ENCODE measurements at regions not wholly inside any gene's neighbourhood (a gene's known extent, or its start where the extent isn't known, plus 50 kb on each side); places are given as distances from the start of the nearest gene placed in this dataset.

- no peak for TF ChIP-seq TSHZ2 (CRISPR knock-in tag; IDR thresholded peaks at IDR 0.05)
- TF ChIP-seq CSRNP3 (CRISPR knock-in tag; IDR thresholded peaks at IDR 0.05) = no peak
- no peak for TF ChIP-seq TOX (CRISPR knock-in tag; IDR thresholded peaks at IDR 0.05; ENCODE audit: borderline replicate concordance)
- no peak for TF ChIP-seq TCF4 (CRISPR knock-in tag; IDR thresholded peaks at IDR 0.05; ENCODE audit: borderline replicate concordance)
- TF ChIP-seq BACH2 (CRISPR knock-in tag; IDR thresholded peaks at IDR 0.05; ENCODE audit: borderline replicate concordance) = no peak
Observed at GRCh38 chr2:64376926-64377325, 77.0 kb upstream of the LGALSL start (continued).

GRCh38 chr2:64379186-64379585, 74.8 kb upstream of the LGALSL start:
- no peak for TF ChIP-seq SNAI2 (CRISPR knock-in tag; IDR thresholded peaks at IDR 0.05)
- TF ChIP-seq ARNTL (CRISPR knock-in tag; IDR thresholded peaks at IDR 0.05; ENCODE audit: borderline replicate concordance, low read depth) = no peak
- no peak for TF ChIP-seq PPARA (CRISPR knock-in tag; IDR thresholded peaks at IDR 0.05; ENCODE audit: borderline replicate concordance)
- TF ChIP-seq ZNF565 (CRISPR knock-in tag; conservative IDR thresholded peaks at IDR 0.05; ENCODE audit: low read depth) = no peak
- TF ChIP-seq ISL1 (CRISPR knock-in tag; IDR thresholded peaks at IDR 0.05) = no peak
- no peak for TF ChIP-seq CREB5 (CRISPR knock-in tag; IDR thresholded peaks at IDR 0.05; ENCODE audit: low read depth)
- no peak for TF ChIP-seq TOX (CRISPR knock-in tag; IDR thresholded peaks at IDR 0.05; ENCODE audit: borderline replicate concordance)
- TF ChIP-seq GLIS3 (CRISPR knock-in tag; IDR thresholded peaks at IDR 0.05) = no peak
- no peak for TF ChIP-seq OSR1 (CRISPR knock-in tag; IDR thresholded peaks at IDR 0.05)
- no peak for TF ChIP-seq TSHZ2 (CRISPR knock-in tag; IDR thresholded peaks at IDR 0.05)
- TF ChIP-seq TCF4 (CRISPR knock-in tag; IDR thresholded peaks at IDR 0.05; ENCODE audit: borderline replicate concordance) = no peak
- TF ChIP-seq ZFP30 (CRISPR knock-in tag; IDR thresholded peaks at IDR 0.05) = no peak
- TF ChIP-seq ZFP3 (CRISPR knock-in tag; IDR thresholded peaks at IDR 0.05) = no peak
- TF ChIP-seq ZNF8 (CRISPR knock-in tag; IDR thresholded peaks at IDR 0.05) = no peak
- TF ChIP-seq POU6F1 (CRISPR knock-in tag; IDR thresholded peaks at IDR 0.05; ENCODE audit: borderline replicate concordance, low read depth) = no peak
- TF ChIP-seq ZNF70 (CRISPR knock-in tag; IDR thresholded peaks at IDR 0.05) = no peak
- no peak for ATAC-seq

GRCh38 chr2:64380853-64381527, 73.0 kb upstream of the LGALSL start:
- ATAC-seq = no peak
- TF ChIP-seq CSRNP3 (CRISPR knock-in tag; IDR thresholded peaks at IDR 0.05) (no peak), ZNF70 (CRISPR knock-in tag; IDR thresholded peaks at IDR 0.05) (no peak), ISL1 (CRISPR knock-in tag; IDR thresholded peaks at IDR 0.05) (no peak), BACH2 (CRISPR knock-in tag; IDR thresholded peaks at IDR 0.05; ENCODE audit: borderline replicate concordance) (no peak), TSHZ2 (CRISPR knock-in tag; IDR thresholded peaks at IDR 0.05) (no peak), ZFP3 (CRISPR knock-in tag; IDR thresholded peaks at IDR 0.05) (no peak), OSR1 (CRISPR knock-in tag; IDR thresholded peaks at IDR 0.05) (no peak), ARNTL (CRISPR knock-in tag; IDR thresholded peaks at IDR 0.05; ENCODE audit: borderline replicate concordance, low read depth) (no peak), ZFP30 (CRISPR knock-in tag; IDR thresholded peaks at IDR 0.05) (no peak), POU6F1 (CRISPR knock-in tag; IDR thresholded peaks at IDR 0.05; ENCODE audit: borderline replicate concordance, low read depth) (no peak)

All from SK-N-SH treated with all-trans-retinoic acid at 6 μM for 48 hours (cell line).